T-helper 2 cell (primary cell): ENCODE measurements at regions not wholly inside any gene's neighbourhood (a gene's known extent, or its start where the extent isn't known, plus 50 kb on each side); places are given as distances from the start of the nearest gene placed in this dataset.

Source experiments
- DNase-seq, 5 experiments: peaks; one replicate each; pipeline versions ENCODE4 v3.0.0 to v3.0.0-alpha.2; 2012 to 2022

GRCh38 chr3:94259291-94259690 is 196.4 kb downstream of the NSUN3 start:
- DNase-seq: no peak

GRCh38 chr3:94269763-94270162 is 206.9 kb downstream of the NSUN3 start:
- no peak for DNase-seq

GRCh38 chr3:94272016-94272415 is 209.2 kb downstream of the NSUN3 start:
- DNase-seq: no peak

- no peak for DNase-seq
These were observed 218.1 kb downstream of the NSUN3 start for GRCh38 chr3:94280958-94281357.

GRCh38 chr3:94285872-94286271 is 223.0 kb downstream of the NSUN3 start:
- no peak for DNase-seq

- DNase-seq: no peak
These were observed 228.8 kb downstream of the NSUN3 start for GRCh38 chr3:94291686-94292085.

- no peak for DNase-seq
These were observed 229.3 kb downstream of the NSUN3 start for GRCh38 chr3:94292151-94292550.

GRCh38 chr3:94293793-94294195 is 230.9 kb downstream of the NSUN3 start:
- DNase-seq: no peak

- DNase-seq: no peak
These were observed 231.9 kb downstream of the NSUN3 start for GRCh38 chr3:94294806-94295205.

- DNase-seq: no peak
These were observed 236.9 kb downstream of the NSUN3 start for GRCh38 chr3:94299716-94300115.

- DNase-seq: no peak
These were observed 238.5 kb downstream of the NSUN3 start for GRCh38 chr3:94301366-94301765.

- no peak for DNase-seq
These were observed 240.4 kb downstream of the NSUN3 start for GRCh38 chr3:94303266-94303665.

GRCh38 chr3:94303897-94304296 is 241.0 kb downstream of the NSUN3 start:
- no peak for DNase-seq

- no peak for DNase-seq
These were observed 242.1 kb downstream of the NSUN3 start for GRCh38 chr3:94304954-94305353.

- no peak for DNase-seq
These were observed 243.2 kb downstream of the NSUN3 start for GRCh38 chr3:94305835-94306611.

- DNase-seq: no peak
These were observed 244.7 kb downstream of the NSUN3 start for GRCh38 chr3:94307588-94307987.

GRCh38 chr3:94308767-94309166 is 245.9 kb downstream of the NSUN3 start:
- DNase-seq: no peak

GRCh38 chr3:94310341-94311135 is 247.7 kb downstream of the NSUN3 start:
- DNase-seq: no peak

GRCh38 chr3:94311651-94312050 is 248.8 kb downstream of the NSUN3 start:
- no peak for DNase-seq

- no peak for DNase-seq
These were observed 251.5 kb downstream of the NSUN3 start for GRCh38 chr3:94314218-94314883.

- no peak for DNase-seq
These were observed 254.2 kb downstream of the NSUN3 start for GRCh38 chr3:94317017-94317416.

- DNase-seq: no peak
These were observed 260.7 kb downstream of the NSUN3 start for GRCh38 chr3:94323596-94323995.

GRCh38 chr3:94331831-94332230 is 269.0 kb downstream of the NSUN3 start:
- DNase-seq: no peak
